Neural cell (in vitro differentiated cells): ENCODE measurements at regions not wholly inside any gene's neighbourhood (a gene's known extent, or its start where the extent isn't known, plus 50 kb on each side); places are given as distances from the start of the nearest gene placed in this dataset.

Experiments used
- H2AFZ ChIP-seq: fragments of 200-600, 300-800 bp; sonication (generic), shearing (Covaris generic); 2 replicates; pipeline ENCODE4 v1.6.0; 2014; ENCODE audit warnings: low read depth, mild to moderate bottlenecking, antibody characterized with exemption, low read length, moderate library complexity
- H3F3A ChIP-seq: fragments of 200-600 bp; shearing (Covaris generic); 2 replicates; pipeline ENCODE4 v1.6.1; 2016; ENCODE audit warnings: mild to moderate bottlenecking, moderate library complexity, mixed read lengths, antibody characterized with exemption, low read length; ENCODE audit not compliant: insufficient read depth, poor library complexity, severe bottlenecking
- H3K27ac ChIP-seq: fragments of 200-600, 300-800 bp; sonication (generic), shearing (Covaris generic); 2 replicates; pipeline ENCODE4 v1.5.1; 2014; ENCODE audit warnings: mild to moderate bottlenecking, low read length, moderate library complexity
- H3K27me3 ChIP-seq: fragments of 300-800, 200-600 bp; sonication (generic), shearing (Covaris generic); 2 replicates; pipeline ENCODE4 v1.6.0; 2014; ENCODE audit warnings: mild to moderate bottlenecking, low read depth, low read length, moderate library complexity; ENCODE audit not compliant: insufficient read depth
- H3K36me3 ChIP-seq: fragments of 300-800, 200-600 bp; sonication (generic), shearing (Covaris generic); 2 replicates; pipeline ENCODE4 v1.5.1; 2014; ENCODE audit warnings: mild to moderate bottlenecking, antibody characterized with exemption, low read length, moderate library complexity; ENCODE audit not compliant: insufficient read depth
- H3K4me2 ChIP-seq: fragments of 300-800, 200-600 bp; sonication (generic), shearing (Covaris generic); 2 replicates; pipeline ENCODE4 v1.6.0; 2014; ENCODE audit warnings: mild to moderate bottlenecking, low read length
- H3K4me3 ChIP-seq: fragments of 300-800, 200-600 bp; sonication (generic), shearing (Covaris generic); 2 replicates; pipeline ENCODE4 v1.5.1; 2014; ENCODE audit warnings: mild to moderate bottlenecking, low read length, moderate library complexity
- H3K79me2 ChIP-seq: fragments of 200-600 bp; shearing (Covaris generic); replicated peaks from 2 replicates; pipeline ENCODE4 v1.6.0; 2014; ENCODE audit warnings: mild to moderate bottlenecking, low read length, moderate library complexity; ENCODE audit not compliant: insufficient read depth
- H3K9ac ChIP-seq: fragments of 300-800, 200-600 bp; sonication (generic), shearing (Covaris generic); 2 replicates; pipeline ENCODE4 v1.6.1; 2016; ENCODE audit warnings: mild to moderate bottlenecking, low read length, mixed read lengths
- H3K9me2 ChIP-seq: fragments of 200-600 bp; shearing (Covaris generic); 2 replicates; pipeline ENCODE4 v1.6.1; 2016; ENCODE audit warnings: mild to moderate bottlenecking, low read length, mixed read lengths; ENCODE audit not compliant: insufficient read depth
- H3K9me3 ChIP-seq: fragments of 200-600, 300-800 bp; sonication (generic), shearing (Covaris generic); 2 replicates; pipeline ENCODE4 v1.6.1; 2016; ENCODE audit warnings: mild to moderate bottlenecking, mixed run types, low read length, moderate library complexity, mixed read lengths
- H4K20me1 ChIP-seq: fragments of 200-600 bp; shearing (Covaris generic); 2 replicates; pipeline ENCODE4 v1.6.1; 2016; ENCODE audit warnings: mild to moderate bottlenecking, mixed run types; ENCODE audit not compliant: insufficient read depth
- CTCF ChIP-seq: fragments of 450-650 bp; IDR thresholded peaks from 2 replicates; pipeline ENCODE4 v1.5.1; 2014; ENCODE audit warnings: antibody characterized with exemption, mild to moderate bottlenecking, moderate library complexity; ENCODE audit not compliant: poor library complexity, severe bottlenecking
- EP300 ChIP-seq: fragments of 450-650 bp; conservative IDR thresholded peaks from 2 replicates; pipeline ENCODE4 v1.6.1; 2014; ENCODE audit warnings: antibody characterized with exemption, mild to moderate bottlenecking, moderate library complexity; ENCODE audit not compliant: poor library complexity, severe bottlenecking
- EZH2 ChIP-seq: fragments of 200-600, 300-800 bp; shearing (Covaris generic), sonication (generic); IDR thresholded peaks from 2 replicates; pipeline ENCODE4 v1.6.1; 2014; ENCODE audit warnings: antibody characterized with exemption, low read length, borderline replicate concordance, mild to moderate bottlenecking; ENCODE audit not compliant: insufficient read depth, poor library complexity, severe bottlenecking
- MXI1 ChIP-seq: fragments of 450-650 bp; conservative IDR thresholded peaks from 2 replicates; pipeline ENCODE4 v1.6.1; 2014; ENCODE audit warnings: antibody characterized with exemption, mild to moderate bottlenecking; ENCODE audit not compliant: poor library complexity, severe bottlenecking
- POLR2AphosphoS5 ChIP-seq: IDR thresholded peaks from 2 replicates; pipeline ENCODE4 v1.6.1; 2012
- RAD21 ChIP-seq: fragments of 450-650 bp; conservative IDR thresholded peaks from 2 replicates; pipeline ENCODE4 v1.6.1; 2014; ENCODE audit warnings: antibody characterized with exemption, mild to moderate bottlenecking, moderate library complexity
- REST ChIP-seq: IDR thresholded peaks from 2 replicates; pipeline ENCODE4 v1.6.1; 2012; ENCODE audit warnings: borderline replicate concordance
- SMC3 ChIP-seq: fragments of 450-650 bp; conservative IDR thresholded peaks from 2 replicates; pipeline ENCODE4 v1.6.1; 2014; ENCODE audit warnings: antibody characterized with exemption, mild to moderate bottlenecking, moderate library complexity; ENCODE audit not compliant: poor library complexity
- TAF1 ChIP-seq: IDR thresholded peaks from 2 replicates; pipeline ENCODE4 v1.6.1; 2012; ENCODE audit warnings: low read depth

- no peaks in the 10 kb centered on the region for H3K36me3 ChIP-seq
- TF ChIP-seq REST (no peak), EP300 (no peak), TAF1 (no peak), POLR2AphosphoS5 (no peak), MXI1 (no peak), CTCF (no peak), SMC3 (no peak), EZH2 (no peak), RAD21 (no peak)
- no peaks in the 10 kb centered on the region for H3K79me2 ChIP-seq
- H3F3A ChIP-seq: no peaks in the 10 kb centered on the region
- H3K27ac ChIP-seq: no peak overlapping the region
- no peak overlapping the region for H2AFZ ChIP-seq
- no peak overlapping the region for H3K9ac ChIP-seq
- no peak overlapping the region for H3K4me3 ChIP-seq
- H3K4me2 ChIP-seq: no peak overlapping the region
- no peaks in the 10 kb centered on the region for H3K27me3 ChIP-seq
- no peaks in the 10 kb centered on the region for H3K9me2 ChIP-seq
- H4K20me1 ChIP-seq: no peaks in the 10 kb centered on the region
- H3K9me3 ChIP-seq: no peaks in the 10 kb centered on the region
Observed at GRCh38 chr4:27787195-27787594, 926.6 kb downstream of the STIM2 start.

- Histone ChIP-seq H3K27me3 (no peaks in the 10 kb centered on the region), H3F3A (no peaks in the 10 kb centered on the region), H3K4me3 (no peak overlapping the region), H3K27ac (no peak overlapping the region), H3K4me2 (no peak overlapping the region), H3K36me3 (no peaks in the 10 kb centered on the region), H3K79me2 (no peaks in the 10 kb centered on the region), H2AFZ (no peak overlapping the region), H3K9ac (no peak overlapping the region), H4K20me1 (no peaks in the 10 kb centered on the region), H3K9me2 (no peaks in the 10 kb centered on the region), H3K9me3 (no peaks in the 10 kb centered on the region)
- TF ChIP-seq POLR2AphosphoS5 (no peak), REST (no peak), CTCF (no peak), SMC3 (no peak), RAD21 (no peak), EP300 (no peak), EZH2 (no peak), MXI1 (no peak), TAF1 (no peak)
Observed at GRCh38 chr4:27789773-27790172, 929.1 kb downstream of the STIM2 start.
